SJCRH30 (cell line): ENCODE measurements at regions not wholly inside any gene's neighbourhood (a gene's known extent, or its start where the extent isn't known, plus 50 kb on each side); places are given as distances from the start of the nearest gene placed in this dataset.

ENCODE experiments used
- DNase-seq, 2 experiments: peaks; one replicate each; pipeline ENCODE4 v3.0.0-alpha.2; 2015 to 2020
- H3K27ac ChIP-seq: fragments of 250-450 bp; sonication (Bioruptor Pico); 2 replicates; pipeline ENCODE4 v1.5.1; 2020; ENCODE audit warnings: mild to moderate bottlenecking, moderate library complexity
- H3K27me3 ChIP-seq: fragments of 250-450 bp; sonication (Bioruptor Pico); 2 replicates; pipeline ENCODE4 v1.5.1; 2020; ENCODE audit warnings: mild to moderate bottlenecking, moderate library complexity
- H3K36me3 ChIP-seq: fragments of 250-450 bp; sonication (Bioruptor Pico); 2 replicates; pipeline ENCODE4 v1.5.1; 2020; ENCODE audit warnings: mild to moderate bottlenecking, moderate library complexity
- H3K4me1 ChIP-seq: fragments of 250-450 bp; sonication (Bioruptor Pico); 2 replicates; pipeline ENCODE4 v1.5.1; 2020; ENCODE audit warnings: mild to moderate bottlenecking, moderate library complexity
- H3K4me3 ChIP-seq: fragments of 250-450 bp; sonication (Bioruptor Pico); 2 replicates; pipeline ENCODE4 v1.5.1; 2020; ENCODE audit warnings: mild to moderate bottlenecking, moderate library complexity
- H3K9me3 ChIP-seq: fragments of 250-450 bp; sonication (Bioruptor Pico); replicated peaks from 2 replicates; pipeline ENCODE4 v1.5.1; 2020; ENCODE audit warnings: mild to moderate bottlenecking, moderate library complexity

DNA sequence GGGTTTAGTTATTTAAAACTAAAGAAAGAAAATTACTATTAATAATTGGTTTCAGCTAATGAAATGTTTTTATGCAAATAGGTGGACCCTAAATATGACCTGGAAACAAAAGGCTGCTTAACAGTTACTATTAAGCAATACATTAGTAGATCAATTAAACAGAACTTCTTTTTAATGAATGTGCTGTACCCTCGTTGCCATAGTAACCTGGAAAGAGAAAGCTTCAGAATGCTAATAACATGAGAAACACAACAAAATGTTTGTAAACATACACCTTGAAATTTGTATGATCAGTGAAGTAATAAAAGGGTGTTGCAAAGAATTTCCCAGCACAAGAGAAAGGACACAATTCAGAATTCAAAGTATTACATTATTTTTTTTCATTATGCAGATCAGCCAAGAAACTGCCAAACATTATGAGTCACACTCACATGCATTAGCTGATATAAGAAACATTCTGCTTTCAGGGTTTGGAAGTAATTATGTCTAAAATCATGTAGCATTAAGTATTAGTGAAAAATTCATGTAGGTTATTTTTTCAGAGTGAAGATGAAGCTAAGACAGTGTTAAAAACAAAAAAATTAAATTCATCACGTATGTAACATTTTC lies 348.3 kb downstream of the ISL1 start:
- no peaks in the 10 kb centered on the region for H3K4me1 ChIP-seq
- no peak overlapping the region for H3K4me3 ChIP-seq
- no peak overlapping the region for H3K27ac ChIP-seq
- no peak for DNase-seq
- no peaks in the 10 kb centered on the region for H3K9me3 ChIP-seq
- H3K27me3 ChIP-seq: no peaks in the 10 kb centered on the region
- no peaks in the 10 kb centered on the region for H3K36me3 ChIP-seq

DNA sequence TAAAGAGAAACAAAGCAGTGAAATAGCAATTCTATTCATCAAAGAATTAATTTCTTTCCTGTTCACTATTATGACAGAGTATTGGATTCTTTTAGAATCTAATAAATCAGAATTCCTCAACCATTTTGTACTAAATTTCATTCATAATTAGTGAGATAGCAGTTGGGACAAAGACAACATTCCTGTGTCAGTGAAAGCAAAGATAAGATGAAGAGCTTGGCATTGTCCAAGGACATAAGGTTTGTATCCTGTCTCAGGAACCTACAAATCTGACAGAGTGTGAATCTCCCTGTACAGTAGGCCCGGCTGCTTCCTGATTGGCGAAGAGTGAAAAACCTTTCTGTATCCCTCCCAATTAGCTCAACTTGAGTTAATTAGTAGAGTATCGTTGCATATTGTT lies 349.1 kb downstream of the ISL1 start:
- H3K36me3 ChIP-seq: no peaks in the 10 kb centered on the region
- DNase-seq: no peak
- no peaks in the 10 kb centered on the region for H3K27me3 ChIP-seq
- H3K9me3 ChIP-seq: no peaks in the 10 kb centered on the region
- no peak overlapping the region for H3K27ac ChIP-seq
- H3K4me3 ChIP-seq: no peak overlapping the region
- H3K4me1 ChIP-seq: no peaks in the 10 kb centered on the region

DNA sequence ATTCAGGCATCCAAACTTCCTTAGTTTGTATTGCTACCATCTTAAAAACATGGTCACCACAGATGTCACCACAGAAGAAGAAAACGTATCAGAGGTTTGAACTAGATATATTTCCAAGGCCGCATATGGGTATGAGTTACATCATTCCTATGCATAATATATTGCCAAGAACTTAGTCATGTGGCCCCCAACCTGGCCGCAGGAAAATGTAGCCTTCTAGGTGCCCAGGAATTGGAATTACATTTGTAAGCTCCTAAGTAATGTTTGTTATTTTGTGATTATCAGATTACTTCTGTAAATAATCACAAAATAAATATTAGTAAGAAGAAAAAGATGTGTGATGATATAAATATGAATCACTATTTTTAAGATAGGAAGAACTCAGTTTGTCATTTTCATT lies 351.4 kb downstream of the ISL1 start:
- DNase-seq: no peak
- Histone ChIP-seq H3K27ac (no peak overlapping the region), H3K4me3 (no peak overlapping the region), H3K4me1 (no peaks in the 10 kb centered on the region), H3K27me3 (no peaks in the 10 kb centered on the region), H3K9me3 (no peaks in the 10 kb centered on the region), H3K36me3 (no peaks in the 10 kb centered on the region)

- DNase-seq: no peak
- H3K27me3 ChIP-seq: no peaks in the 10 kb centered on the region
- no peak overlapping the region for H3K4me3 ChIP-seq
- H3K4me1 ChIP-seq: no peaks in the 10 kb centered on the region
- no peaks in the 10 kb centered on the region for H3K9me3 ChIP-seq
- H3K36me3 ChIP-seq: no peaks in the 10 kb centered on the region
- no peak overlapping the region for H3K27ac ChIP-seq
Measured at GRCh38 chr5:51746023-51746422, 362.8 kb downstream of the ISL1 start.

DNA sequence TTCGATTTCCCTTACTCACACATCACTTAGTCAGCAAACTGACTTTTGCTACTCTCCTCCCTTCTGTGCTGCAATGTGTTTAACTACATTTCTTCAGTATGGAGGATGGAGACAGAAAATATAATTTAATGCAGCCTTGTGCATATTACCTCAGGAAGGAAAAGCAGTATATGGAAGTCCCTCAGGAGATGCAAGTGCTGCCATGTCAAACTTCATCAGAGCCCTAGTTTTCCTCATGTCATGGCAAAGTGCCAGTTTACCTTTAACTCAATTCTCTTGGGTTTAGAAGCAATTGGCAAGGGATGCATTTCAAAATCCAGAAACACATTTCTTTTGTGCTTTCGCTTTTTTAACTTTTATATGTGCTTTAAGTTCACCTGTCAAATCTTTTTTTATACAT lies 365.4 kb downstream of the ISL1 start:
- no peaks in the 10 kb centered on the region for H3K27me3 ChIP-seq
- DNase-seq: no peak
- H3K9me3 ChIP-seq: no peaks in the 10 kb centered on the region
- no peaks in the 10 kb centered on the region for H3K4me1 ChIP-seq
- no peak overlapping the region for H3K27ac ChIP-seq
- no peaks in the 10 kb centered on the region for H3K36me3 ChIP-seq
- H3K4me3 ChIP-seq: no peak overlapping the region
